A549 (cell line): ENCODE measurements at regions not wholly inside any gene's neighbourhood (a gene's known extent, or its start where the extent isn't known, plus 50 kb on each side); places are given as distances from the start of the nearest gene placed in this dataset.

Source experiments
- EP300 ChIP-seq, 2 experiments: fragments of >200 bp; sonication (Bioruptor Twin); formaldehyde crosslinking; IDR thresholded peaks; 2 replicates in 1 of 2; 3 replicates in 1 of 2; pipeline ENCODE4 v1.6.1; 2016 to 2017
- JUN ChIP-seq, 2 experiments: fragments of >200 bp; sonication (Bioruptor Twin); formaldehyde crosslinking; IDR thresholded peaks; 2 replicates in 1 of 2; 3 replicates in 1 of 2; pipeline ENCODE4 v1.6.1; 2016 to 2017
- NFE2L2 ChIP-seq: fragments of 150-350 bp; conservative IDR thresholded peaks from 2 replicates; pipeline ENCODE4 v1.6.1; 2014; ENCODE audit warnings: low read length
- POLR2AphosphoS2 ChIP-seq: conservative IDR thresholded peaks from 2 replicates; pipeline ENCODE4 v1.6.1; 2012; ENCODE audit warnings: low read length, improper control_type of control experiment, inconsistent platforms
- TF ChIP-seq, protein P1 (sequence below): IDR thresholded peaks from 2 replicates; pipeline ENCODE4 v1.6.1; 2012

DNA sequence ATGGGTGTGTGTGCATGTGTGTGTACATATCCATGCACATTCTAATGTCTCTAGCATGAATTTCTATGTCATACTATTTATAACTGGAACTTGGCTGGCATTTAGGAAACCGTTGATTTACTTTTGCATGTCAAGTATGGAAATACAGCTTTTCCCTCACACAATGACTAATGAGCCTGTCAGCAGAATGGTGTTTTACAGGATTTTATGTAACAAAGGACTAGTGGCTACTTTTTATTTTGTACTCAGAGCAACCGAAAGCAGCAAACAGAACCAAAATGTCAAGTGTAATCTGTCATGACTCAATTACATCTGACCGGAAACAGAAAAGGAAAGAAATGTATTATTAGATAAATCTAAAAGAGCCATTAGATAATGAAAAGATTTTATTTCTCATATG, 1911.5 kb upstream of the AGA start:
- TF ChIP-seq, protein P1, sequence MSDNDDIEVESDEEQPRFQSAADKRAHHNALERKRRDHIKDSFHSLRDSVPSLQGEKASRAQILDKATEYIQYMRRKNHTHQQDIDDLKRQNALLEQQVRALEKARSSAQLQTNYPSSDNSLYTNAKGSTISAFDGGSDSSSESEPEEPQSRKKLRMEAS: no peak
- no peak for TF ChIP-seq NFE2L2
- no peak for TF ChIP-seq JUN (IDR thresholded peaks at IDR 0.05)
- no peak for TF ChIP-seq EP300 (IDR thresholded peaks at IDR 0.05)
- TF ChIP-seq POLR2AphosphoS2: no peak
